SK-N-SH (cell line): ENCODE measurements at regions not wholly inside any gene's neighbourhood (a gene's known extent, or its start where the extent isn't known, plus 50 kb on each side); places are given as distances from the start of the nearest gene placed in this dataset.

Experiments
- EP300 ChIP-seq, 2 experiments: IDR thresholded peaks; 2 replicates each; pipeline versions ENCODE4 v1.4.0 to v1.6.1; 2012; ENCODE audit warnings: borderline replicate concordance in 1 of 2, low read depth in 1 of 2, low read length in 1 of 2
- JUND ChIP-seq: IDR thresholded peaks from 2 replicates; pipeline ENCODE4 v1.4.0; 2012
- MXI1 ChIP-seq: IDR thresholded peaks from 2 replicates; pipeline ENCODE4 v1.6.1; 2012; ENCODE audit warnings: mild to moderate bottlenecking, low read depth, low read length, improper control_type of control experiment
- POLR2AphosphoS5 ChIP-seq: IDR thresholded peaks from 2 replicates; pipeline ENCODE4 v1.6.1; 2012; ENCODE audit warnings: low read depth, low read length
- SIN3A ChIP-seq: IDR thresholded peaks from 2 replicates; pipeline ENCODE4 v1.6.1; 2012; ENCODE audit warnings: low read depth, mild to moderate bottlenecking, low read length, moderate library complexity, borderline replicate concordance
- TCF12 ChIP-seq: IDR thresholded peaks from 2 replicates; pipeline ENCODE4 v1.4.0; 2012
- TF ChIP-seq, protein P1 (sequence below): fragments of 200-600 bp; sonication (generic); IDR thresholded peaks from 2 replicates; pipeline ENCODE4 v1.6.1; 2017; ENCODE audit warnings: antibody characterized with exemption, mild to moderate bottlenecking, moderate library complexity
- TF ChIP-seq, protein P2 (sequence below): IDR thresholded peaks from 2 replicates; pipeline ENCODE4 v1.4.0; 2012; ENCODE audit warnings: low read depth, borderline replicate concordance
- TF ChIP-seq, protein P3 (sequence below): fragments of 150-350 bp; IDR thresholded peaks from 2 replicates; pipeline ENCODE4 v1.6.1; 2017; ENCODE audit warnings: antibody characterized with exemption, low read length, low read depth, borderline replicate concordance
- TF ChIP-seq, protein P4 (sequence below): IDR thresholded peaks from 2 replicates; pipeline ENCODE4 v1.6.1; 2012; ENCODE audit warnings: mild to moderate bottlenecking, low read depth, low read length, moderate library complexity

DNA sequence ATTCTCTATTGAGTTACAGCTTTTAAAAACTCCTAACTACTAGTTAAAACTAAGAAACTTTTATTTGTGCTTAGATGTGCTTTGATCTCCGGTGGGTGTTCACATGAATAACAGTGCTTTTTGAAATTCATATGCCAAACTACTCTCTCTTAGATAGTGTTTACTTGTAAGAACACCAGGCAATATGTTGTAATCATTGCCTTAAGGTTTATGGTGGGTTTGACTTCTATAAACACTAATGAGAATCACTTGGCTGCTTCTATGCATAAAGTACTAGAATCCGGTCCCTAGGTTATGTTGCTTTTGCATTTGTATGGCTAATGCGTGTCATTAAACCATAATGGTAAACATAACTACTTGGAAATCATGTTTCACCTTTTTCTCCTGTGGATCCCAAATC is 203.9 kb upstream of the VSTM2A start:
- TF ChIP-seq, protein P1, sequence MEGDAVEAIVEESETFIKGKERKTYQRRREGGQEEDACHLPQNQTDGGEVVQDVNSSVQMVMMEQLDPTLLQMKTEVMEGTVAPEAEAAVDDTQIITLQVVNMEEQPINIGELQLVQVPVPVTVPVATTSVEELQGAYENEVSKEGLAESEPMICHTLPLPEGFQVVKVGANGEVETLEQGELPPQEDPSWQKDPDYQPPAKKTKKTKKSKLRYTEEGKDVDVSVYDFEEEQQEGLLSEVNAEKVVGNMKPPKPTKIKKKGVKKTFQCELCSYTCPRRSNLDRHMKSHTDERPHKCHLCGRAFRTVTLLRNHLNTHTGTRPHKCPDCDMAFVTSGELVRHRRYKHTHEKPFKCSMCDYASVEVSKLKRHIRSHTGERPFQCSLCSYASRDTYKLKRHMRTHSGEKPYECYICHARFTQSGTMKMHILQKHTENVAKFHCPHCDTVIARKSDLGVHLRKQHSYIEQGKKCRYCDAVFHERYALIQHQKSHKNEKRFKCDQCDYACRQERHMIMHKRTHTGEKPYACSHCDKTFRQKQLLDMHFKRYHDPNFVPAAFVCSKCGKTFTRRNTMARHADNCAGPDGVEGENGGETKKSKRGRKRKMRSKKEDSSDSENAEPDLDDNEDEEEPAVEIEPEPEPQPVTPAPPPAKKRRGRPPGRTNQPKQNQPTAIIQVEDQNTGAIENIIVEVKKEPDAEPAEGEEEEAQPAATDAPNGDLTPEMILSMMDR, result no peak
- TF ChIP-seq EP300 (IDR thresholded peaks at IDR 0.05; ENCODE audit: borderline replicate concordance in 1 of 2, low read depth in 1 of 2, low read length in 1 of 2), result no peak
- TF ChIP-seq, protein P2, sequence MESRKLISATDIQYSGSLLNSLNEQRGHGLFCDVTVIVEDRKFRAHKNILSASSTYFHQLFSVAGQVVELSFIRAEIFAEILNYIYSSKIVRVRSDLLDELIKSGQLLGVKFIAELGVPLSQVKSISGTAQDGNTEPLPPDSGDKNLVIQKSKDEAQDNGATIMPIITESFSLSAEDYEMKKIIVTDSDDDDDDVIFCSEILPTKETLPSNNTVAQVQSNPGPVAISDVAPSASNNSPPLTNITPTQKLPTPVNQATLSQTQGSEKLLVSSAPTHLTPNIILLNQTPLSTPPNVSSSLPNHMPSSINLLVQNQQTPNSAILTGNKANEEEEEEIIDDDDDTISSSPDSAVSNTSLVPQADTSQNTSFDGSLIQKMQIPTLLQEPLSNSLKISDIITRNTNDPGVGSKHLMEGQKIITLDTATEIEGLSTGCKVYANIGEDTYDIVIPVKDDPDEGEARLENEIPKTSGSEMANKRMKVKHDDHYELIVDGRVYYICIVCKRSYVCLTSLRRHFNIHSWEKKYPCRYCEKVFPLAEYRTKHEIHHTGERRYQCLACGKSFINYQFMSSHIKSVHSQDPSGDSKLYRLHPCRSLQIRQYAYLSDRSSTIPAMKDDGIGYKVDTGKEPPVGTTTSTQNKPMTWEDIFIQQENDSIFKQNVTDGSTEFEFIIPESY, result no peak
- no peak for TF ChIP-seq POLR2AphosphoS5
- no peak for TF ChIP-seq TCF12
- TF ChIP-seq, protein P3, sequence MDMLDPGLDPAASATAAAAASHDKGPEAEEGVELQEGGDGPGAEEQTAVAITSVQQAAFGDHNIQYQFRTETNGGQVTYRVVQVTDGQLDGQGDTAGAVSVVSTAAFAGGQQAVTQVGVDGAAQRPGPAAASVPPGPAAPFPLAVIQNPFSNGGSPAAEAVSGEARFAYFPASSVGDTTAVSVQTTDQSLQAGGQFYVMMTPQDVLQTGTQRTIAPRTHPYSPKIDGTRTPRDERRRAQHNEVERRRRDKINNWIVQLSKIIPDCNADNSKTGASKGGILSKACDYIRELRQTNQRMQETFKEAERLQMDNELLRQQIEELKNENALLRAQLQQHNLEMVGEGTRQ, result no peak
- TF ChIP-seq JUND, result no peak
- no peak for TF ChIP-seq MXI1
- no peak for TF ChIP-seq SIN3A
- TF ChIP-seq, protein P4, sequence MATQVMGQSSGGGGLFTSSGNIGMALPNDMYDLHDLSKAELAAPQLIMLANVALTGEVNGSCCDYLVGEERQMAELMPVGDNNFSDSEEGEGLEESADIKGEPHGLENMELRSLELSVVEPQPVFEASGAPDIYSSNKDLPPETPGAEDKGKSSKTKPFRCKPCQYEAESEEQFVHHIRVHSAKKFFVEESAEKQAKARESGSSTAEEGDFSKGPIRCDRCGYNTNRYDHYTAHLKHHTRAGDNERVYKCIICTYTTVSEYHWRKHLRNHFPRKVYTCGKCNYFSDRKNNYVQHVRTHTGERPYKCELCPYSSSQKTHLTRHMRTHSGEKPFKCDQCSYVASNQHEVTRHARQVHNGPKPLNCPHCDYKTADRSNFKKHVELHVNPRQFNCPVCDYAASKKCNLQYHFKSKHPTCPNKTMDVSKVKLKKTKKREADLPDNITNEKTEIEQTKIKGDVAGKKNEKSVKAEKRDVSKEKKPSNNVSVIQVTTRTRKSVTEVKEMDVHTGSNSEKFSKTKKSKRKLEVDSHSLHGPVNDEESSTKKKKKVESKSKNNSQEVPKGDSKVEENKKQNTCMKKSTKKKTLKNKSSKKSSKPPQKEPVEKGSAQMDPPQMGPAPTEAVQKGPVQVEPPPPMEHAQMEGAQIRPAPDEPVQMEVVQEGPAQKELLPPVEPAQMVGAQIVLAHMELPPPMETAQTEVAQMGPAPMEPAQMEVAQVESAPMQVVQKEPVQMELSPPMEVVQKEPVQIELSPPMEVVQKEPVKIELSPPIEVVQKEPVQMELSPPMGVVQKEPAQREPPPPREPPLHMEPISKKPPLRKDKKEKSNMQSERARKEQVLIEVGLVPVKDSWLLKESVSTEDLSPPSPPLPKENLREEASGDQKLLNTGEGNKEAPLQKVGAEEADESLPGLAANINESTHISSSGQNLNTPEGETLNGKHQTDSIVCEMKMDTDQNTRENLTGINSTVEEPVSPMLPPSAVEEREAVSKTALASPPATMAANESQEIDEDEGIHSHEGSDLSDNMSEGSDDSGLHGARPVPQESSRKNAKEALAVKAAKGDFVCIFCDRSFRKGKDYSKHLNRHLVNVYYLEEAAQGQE, result no peak
